ENCODE measurements at regions not wholly inside any gene's neighbourhood (a gene's known extent, or its start where the extent isn't known, plus 50 kb on each side); places are given as distances from the start of the nearest gene placed in this dataset.

GRCh38 chrX:128927363-128927762 lies 595.9 kb downstream of the SMARCA1 start:
- no peak for TF ChIP-seq CTCF (conservative IDR thresholded peaks at IDR 0.05; ENCODE audit: low read depth, low read length)
- TF ChIP-seq EZH2 (IDR thresholded peaks at IDR 0.05; ENCODE audit: low read length, unreplicated experiment): no peak
